Spleen (tissue), 11 donors: ENCODE measurements at regions not wholly inside any gene's neighbourhood (a gene's known extent, or its start where the extent isn't known, plus 50 kb on each side); places are given as distances from the start of the nearest gene placed in this dataset.

Source experiments
- DNase-seq: peaks from one replicate; pipeline ENCODE4 v3.0.0-alpha.2; 2020
- H3K27ac ChIP-seq, 8 donors: fragments of 200-600 bp; sonication (generic) in 7 of 8; 1 replicate in 4 of 8; 2 replicates in 4 of 8; pipeline versions ENCODE4 v1.5.0 to v1.8.0; 2016 to 2021; ENCODE audit warnings: inconsistent platforms in 4 of 8, mild to moderate bottlenecking in 4 of 8, moderate library complexity in 1 of 8
- H3K27me3 ChIP-seq, 7 donors: fragments of 200-600 bp; sonication (generic) in 6 of 7; replicated peaks in 1 of 7; 1 replicate in 4 of 7; 2 replicates in 3 of 7; pipeline versions ENCODE4 v1.5.0 to v1.8.0; 2016 to 2021; ENCODE audit warnings: inconsistent platforms in 3 of 7, mild to moderate bottlenecking in 1 of 7
- H3K36me3 ChIP-seq, 6 donors: fragments of 200-600 bp; sonication (generic) in 5 of 6; 1 replicate in 4 of 6; 2 replicates in 2 of 6; pipeline versions ENCODE4 v1.5.0 to v1.8.0; 2016 to 2021; ENCODE audit warnings: inconsistent platforms in 2 of 6
- H3K4me1 ChIP-seq, 6 donors: fragments of 200-600 bp; sonication (generic) in 5 of 6; 1 replicate in 3 of 6; 2 replicates in 3 of 6; pipeline versions ENCODE4 v1.5.0 to v1.8.0; 2016 to 2021; ENCODE audit warnings: inconsistent platforms in 3 of 6
- H3K4me3 ChIP-seq, 8 donors: fragments of 200-600 bp; sonication (generic) in 7 of 8; 1 replicate in 4 of 8; 2 replicates in 4 of 8; pipeline versions ENCODE4 v1.5.0 to v1.8.0; 2016 to 2021; ENCODE audit warnings: inconsistent platforms in 4 of 8, mild to moderate bottlenecking in 4 of 8, moderate library complexity in 2 of 8
- H3K9me3 ChIP-seq, 8 donors: fragments of 200-600 bp; sonication (generic) in 7 of 8; 1 replicate in 4 of 8; 2 replicates in 4 of 8; pipeline versions ENCODE4 v1.5.0 to v1.8.0; 2016 to 2021; ENCODE audit warnings: inconsistent platforms in 4 of 8
- POLR2A ChIP-seq, 3 donors: fragments of 450-650 bp; IDR thresholded peaks; one replicate each; pipeline ENCODE4 v1.5.1; 2017; ENCODE audit warnings: antibody characterized with exemption in 3 of 3, mild to moderate bottlenecking in 1 of 3
- POLR2AphosphoS5 ChIP-seq, 3 donors: sonication (generic); formaldehyde crosslinking; IDR thresholded peaks; one replicate each; pipeline ENCODE4 v1.5.1; 2017; ENCODE audit warnings: antibody characterized with exemption in 3 of 3
- WGBS, 5 donors: extraction: QIAGEN DNeasy Blood & Tissue Kit in 3 of 5; methylation state at CpG; one replicate each; pipeline versions ENCODE4 v1.1.5 to v1.1.7; 2013 to 2018; 5-methylcytosine and 5-hydroxymethylcytosine counted together
- intact Hi-C: fragments of 100-400 bp; cut with DNase I; formaldehyde crosslinking; loops from one replicate; pipeline ENCODE4 v1.15.0; 2023; ENCODE audit warnings: low total_unique reads
- TF ChIP-seq, protein P1 (sequence below), 11 experiments: fragments of 200-600 bp in 7 of 11; fragments of 450-650 bp in 4 of 11; sonication (generic) in 4 of 11; IDR thresholded peaks in 8 of 11; conservative IDR thresholded peaks in 3 of 11; 1 replicate in 7 of 11; 2 replicates in 4 of 11; pipeline versions ENCODE4 v1.4.0 to v1.8.0; 2016 to 2021; ENCODE audit warnings: antibody characterized with exemption in 11 of 11, inconsistent platforms in 4 of 11, mild to moderate bottlenecking in 1 of 11
- donor health status: healthy with polysubstance abuse.
- donor health status: DM: no; HTN: no; CAD: no; lungs with moderate emphysema.
- donor health status: DM: no; HTN: no; CAD: no.
- donor health status: Bipolar disorder and iron deficiency.
- donor health status: healthy.
- donor health status: DM: no; HTN: no; CAD: no.
- donor health status: DM: yes; HTN: yes; CAD: no.

GRCh38 chr1:163450986-163451385 lies 129.2 kb downstream of the NUF2 start:
- H3K27ac ChIP-seq: no peak overlapping the region
- H3K4me3 ChIP-seq: no peak overlapping the region
- intact Hi-C loops: no loop called here
- DNase-seq: no peak
- H3K9me3 ChIP-seq: no peaks in the 10 kb centered on the region
- no peaks in the 10 kb centered on the region for H3K36me3 ChIP-seq
- no peaks in the 10 kb centered on the region for H3K27me3 ChIP-seq
- no peak for TF ChIP-seq POLR2AphosphoS5 (IDR thresholded peaks at IDR 0.05)
- TF ChIP-seq, protein P1, sequence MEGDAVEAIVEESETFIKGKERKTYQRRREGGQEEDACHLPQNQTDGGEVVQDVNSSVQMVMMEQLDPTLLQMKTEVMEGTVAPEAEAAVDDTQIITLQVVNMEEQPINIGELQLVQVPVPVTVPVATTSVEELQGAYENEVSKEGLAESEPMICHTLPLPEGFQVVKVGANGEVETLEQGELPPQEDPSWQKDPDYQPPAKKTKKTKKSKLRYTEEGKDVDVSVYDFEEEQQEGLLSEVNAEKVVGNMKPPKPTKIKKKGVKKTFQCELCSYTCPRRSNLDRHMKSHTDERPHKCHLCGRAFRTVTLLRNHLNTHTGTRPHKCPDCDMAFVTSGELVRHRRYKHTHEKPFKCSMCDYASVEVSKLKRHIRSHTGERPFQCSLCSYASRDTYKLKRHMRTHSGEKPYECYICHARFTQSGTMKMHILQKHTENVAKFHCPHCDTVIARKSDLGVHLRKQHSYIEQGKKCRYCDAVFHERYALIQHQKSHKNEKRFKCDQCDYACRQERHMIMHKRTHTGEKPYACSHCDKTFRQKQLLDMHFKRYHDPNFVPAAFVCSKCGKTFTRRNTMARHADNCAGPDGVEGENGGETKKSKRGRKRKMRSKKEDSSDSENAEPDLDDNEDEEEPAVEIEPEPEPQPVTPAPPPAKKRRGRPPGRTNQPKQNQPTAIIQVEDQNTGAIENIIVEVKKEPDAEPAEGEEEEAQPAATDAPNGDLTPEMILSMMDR (IDR thresholded peaks at IDR 0.05 in 8 of 11, conservative IDR thresholded peaks at IDR 0.05 in 3 of 11): no peak
- no peaks in the 10 kb centered on the region for H3K4me1 ChIP-seq

DNA sequence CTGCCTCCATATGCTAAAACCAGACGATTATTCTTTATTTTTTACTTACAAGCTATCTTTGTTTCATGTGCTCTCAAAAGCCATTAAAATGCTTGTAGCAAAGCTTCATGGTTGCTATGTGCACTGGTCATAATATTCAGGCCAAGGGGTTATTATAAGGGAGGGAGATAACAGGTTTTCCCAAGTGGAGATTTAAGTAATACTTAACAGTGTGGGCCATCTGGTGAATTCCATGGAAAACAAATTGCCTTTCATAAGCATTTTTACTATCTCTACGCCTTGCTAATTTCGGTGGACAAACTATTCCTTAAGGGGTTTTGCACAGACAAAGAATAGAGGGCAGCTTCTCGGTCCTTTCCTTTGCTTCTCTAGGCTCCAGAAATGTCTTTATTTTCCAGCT lies 137.8 kb downstream of the NUF2 start:
- no peak overlapping the region for H3K27ac ChIP-seq
- H3K36me3 ChIP-seq: no peaks in the 10 kb centered on the region
- DNase-seq: no peak
- no peak overlapping the region for H3K4me3 ChIP-seq
- WGBS, 5 donors: 79 to 88% (median 84%) methylated on average over 4 of the region's 4 CpGs
- H3K9me3 ChIP-seq: no peaks in the 10 kb centered on the region
- intact Hi-C loops: no loop called here
- TF ChIP-seq POLR2AphosphoS5 (IDR thresholded peaks at IDR 0.05) (no peak), POLR2A (IDR thresholded peaks at IDR 0.05) (no peak)
- TF ChIP-seq, protein P1 (IDR thresholded peaks at IDR 0.05 in 8 of 11, conservative IDR thresholded peaks at IDR 0.05 in 3 of 11): no peak
- H3K4me1 ChIP-seq: no peaks in the 10 kb centered on the region
- no peaks in the 10 kb centered on the region for H3K27me3 ChIP-seq

GRCh38 chr1:163467289-163467688 lies 145.5 kb downstream of the NUF2 start:
- no peaks in the 10 kb centered on the region for H3K27me3 ChIP-seq
- no peaks in the 10 kb centered on the region for H3K9me3 ChIP-seq
- no peaks in the 10 kb centered on the region for H3K36me3 ChIP-seq
- 34 to 69% (median 63%) methylated on average over 1 of the region's 1 CpG for WGBS, 5 donors
- no peak overlapping the region for H3K27ac ChIP-seq
- H3K4me3 ChIP-seq: no peak overlapping the region
- TF ChIP-seq POLR2AphosphoS5 (IDR thresholded peaks at IDR 0.05) (no peak), POLR2A (IDR thresholded peaks at IDR 0.05) (no peak)
- TF ChIP-seq, protein P1 (IDR thresholded peaks at IDR 0.05 in 8 of 11, conservative IDR thresholded peaks at IDR 0.05 in 3 of 11): no peak
- DNase-seq: no peak
- intact Hi-C loops: no loop called here
- H3K4me1 ChIP-seq: no peaks in the 10 kb centered on the region

GRCh38 chr1:163471779-163472650 lies 150.3 kb downstream of the NUF2 start:
- H3K27ac ChIP-seq: no peak overlapping the region
- WGBS, 5 donors: 73 to 86% (median 79%) methylated on average over 13 of the region's 13 CpGs
- no peaks in the 10 kb centered on the region for H3K36me3 ChIP-seq
- H3K9me3 ChIP-seq: no peaks in the 10 kb centered on the region
- H3K4me3 ChIP-seq: no peak overlapping the region
- H3K27me3 ChIP-seq: no peaks in the 10 kb centered on the region
- TF ChIP-seq POLR2A (IDR thresholded peaks at IDR 0.05): no peak
- TF ChIP-seq, protein P1 (IDR thresholded peaks at IDR 0.05 in 8 of 11, conservative IDR thresholded peaks at IDR 0.05 in 3 of 11): no peak
- TF ChIP-seq POLR2AphosphoS5 (IDR thresholded peaks at IDR 0.05): no peak
- DNase-seq: no peak
- H3K4me1 ChIP-seq: no peaks in the 10 kb centered on the region
- intact Hi-C loops: no loop called here
